ENCODE measurements at regions not wholly inside any gene's neighbourhood (a gene's known extent, or its start where the extent isn't known, plus 50 kb on each side); places are given as distances from the start of the nearest gene placed in this dataset.

DNA sequence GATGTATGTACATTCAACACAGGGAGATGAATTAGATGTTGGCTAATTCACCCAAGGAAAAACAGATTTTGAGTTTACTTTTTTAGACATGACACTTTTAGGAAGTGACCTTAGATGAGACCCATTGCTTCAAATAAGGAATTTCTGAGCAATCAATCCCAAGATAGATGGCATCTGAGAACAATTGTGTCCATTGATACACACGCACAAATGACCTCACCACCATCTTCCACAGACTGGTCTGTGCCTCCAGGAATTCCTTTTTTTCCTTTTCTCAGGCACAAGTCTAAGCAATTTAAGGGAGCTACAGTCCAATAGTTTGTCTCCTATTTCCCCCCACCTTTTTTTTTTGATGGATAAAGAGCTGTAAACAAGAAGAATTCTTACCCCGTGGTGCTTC is 265.3 kb downstream of the TBL1XR1 start:
- DNase-seq: no peak

DNA sequence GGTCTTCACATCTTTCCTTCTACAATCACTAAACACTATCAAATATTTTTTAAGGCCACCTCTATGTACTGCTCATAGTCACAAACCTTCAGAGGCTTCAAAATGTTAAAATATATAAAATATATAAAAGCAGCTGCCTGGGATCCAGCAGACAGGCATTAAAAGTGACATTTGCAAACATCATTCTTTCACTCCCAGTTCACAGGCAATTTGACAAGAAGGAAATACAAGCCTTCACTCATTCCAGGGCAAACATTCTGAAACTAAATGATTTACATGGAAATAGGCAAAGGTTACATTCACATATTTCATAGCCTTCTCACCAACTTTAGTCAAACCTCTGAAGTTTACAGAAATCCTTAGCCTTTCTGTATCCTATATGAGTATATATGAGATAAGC is 266.3 kb downstream of the TBL1XR1 start:
- DNase-seq: no peak

DNA sequence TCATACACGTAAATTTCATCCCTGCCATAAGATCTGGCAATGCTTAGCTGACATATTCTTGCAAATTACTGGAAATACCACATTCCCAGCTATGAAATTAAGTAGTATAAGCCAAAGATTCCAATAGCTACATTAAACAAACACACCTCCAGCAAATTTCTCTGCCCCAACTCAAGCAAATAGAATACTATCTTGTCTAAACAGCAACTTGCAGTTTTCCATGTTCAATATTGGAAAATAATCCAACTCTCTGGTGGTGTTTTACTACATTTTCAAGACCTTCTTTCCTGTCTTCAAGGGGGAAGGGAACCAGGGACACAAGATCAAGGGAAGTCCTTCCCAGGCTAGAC is 268.7 kb downstream of the TBL1XR1 start:
- DNase-seq: no peak

DNA sequence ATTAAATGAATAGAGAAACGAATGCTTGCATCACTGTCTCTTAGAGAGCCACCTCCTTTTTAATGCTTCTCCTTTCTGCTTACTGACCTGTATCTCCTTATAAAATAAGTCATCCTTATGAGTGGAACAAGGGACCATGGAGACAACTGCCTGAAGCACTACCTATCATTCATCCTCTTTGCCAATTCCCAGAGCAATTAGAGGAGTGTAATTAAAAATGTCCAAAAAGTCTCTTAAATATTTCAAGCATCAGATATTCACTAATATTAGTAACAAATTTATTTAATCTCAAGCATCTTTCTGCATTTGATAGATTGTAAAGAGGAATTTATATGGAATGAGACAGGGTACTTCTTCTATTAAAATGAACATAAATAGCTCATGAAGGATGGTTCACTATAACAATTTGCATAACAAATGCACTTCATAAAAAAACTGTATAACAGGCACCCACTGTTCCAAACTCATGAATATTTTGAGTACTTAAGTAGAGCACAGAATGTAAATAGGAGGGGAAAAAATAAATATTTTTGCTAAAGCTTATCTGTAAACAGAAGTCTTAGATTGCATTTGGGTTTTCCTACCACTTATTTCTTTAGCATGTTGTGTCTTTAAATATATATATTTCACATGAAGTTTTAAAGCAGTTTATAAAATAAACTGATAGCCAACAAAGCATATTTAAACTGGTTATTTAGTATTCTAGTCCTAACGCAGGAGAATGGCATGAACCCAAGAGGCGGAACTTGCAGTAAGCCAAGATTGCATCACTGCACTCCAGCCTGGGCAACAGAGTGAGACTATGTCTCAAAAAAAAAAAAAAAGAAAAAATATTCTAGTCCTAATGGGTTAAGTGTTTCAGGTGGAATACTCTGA is 269.3 kb downstream of the TBL1XR1 start:
- DNase-seq: no peak

DNA sequence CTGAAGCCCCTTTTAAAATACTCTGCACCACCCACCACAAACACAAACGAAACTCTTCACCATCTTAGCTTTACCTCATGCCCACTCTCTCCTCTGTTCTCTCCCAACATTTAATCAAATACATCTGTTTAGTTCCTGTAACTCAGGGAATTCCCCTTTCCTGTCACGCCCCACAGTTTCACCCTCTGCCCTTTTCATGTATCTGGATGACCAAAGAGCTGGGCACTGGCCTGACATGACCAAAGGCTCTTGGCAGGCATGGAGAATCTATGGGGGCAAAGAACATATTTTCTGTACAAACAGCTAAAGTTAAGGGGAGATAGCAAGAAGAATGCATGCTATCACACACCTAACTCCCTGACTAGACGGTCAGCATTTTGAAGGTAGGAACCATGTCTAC is 270.0 kb downstream of the TBL1XR1 start:
- no peak for DNase-seq

DNA sequence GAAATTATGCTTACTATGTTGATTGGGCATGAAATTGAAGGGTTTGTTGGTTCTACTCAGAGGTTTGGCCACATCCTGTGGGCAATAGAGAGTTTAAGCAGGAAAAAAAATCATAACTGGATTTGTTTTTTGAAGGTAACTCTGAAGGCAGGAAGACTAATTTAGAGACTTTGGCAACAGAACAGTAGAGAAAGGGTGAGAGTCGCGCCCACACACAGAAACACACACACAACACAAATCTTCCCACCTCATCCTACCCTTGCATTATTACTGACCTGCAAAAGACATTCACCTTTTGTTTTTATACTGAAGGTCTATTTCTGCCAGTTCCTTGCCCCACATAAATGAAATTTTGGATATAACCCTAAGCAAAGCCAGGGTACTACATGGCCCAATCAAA is 270.6 kb downstream of the TBL1XR1 start:
- DNase-seq: no peak

DNA sequence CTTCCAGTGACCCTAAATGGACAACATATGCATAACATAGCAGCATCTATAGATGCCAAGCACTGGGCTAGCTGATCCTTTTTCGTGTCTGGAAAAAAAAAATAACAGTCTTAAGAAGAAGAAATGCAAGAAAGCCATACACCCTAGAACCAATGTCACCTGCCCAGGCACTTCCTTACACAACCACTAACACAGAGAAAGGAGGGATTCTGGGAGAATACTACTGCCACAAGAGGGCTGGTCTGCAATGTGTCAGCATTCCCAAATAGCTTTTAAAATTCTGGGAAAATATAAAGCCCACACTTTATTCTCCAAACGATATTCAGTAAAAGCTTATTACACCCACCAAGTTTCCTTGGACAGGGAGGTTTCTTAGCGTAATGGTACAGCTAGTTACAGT is 271.2 kb downstream of the TBL1XR1 start:
- no peak for DNase-seq

DNA sequence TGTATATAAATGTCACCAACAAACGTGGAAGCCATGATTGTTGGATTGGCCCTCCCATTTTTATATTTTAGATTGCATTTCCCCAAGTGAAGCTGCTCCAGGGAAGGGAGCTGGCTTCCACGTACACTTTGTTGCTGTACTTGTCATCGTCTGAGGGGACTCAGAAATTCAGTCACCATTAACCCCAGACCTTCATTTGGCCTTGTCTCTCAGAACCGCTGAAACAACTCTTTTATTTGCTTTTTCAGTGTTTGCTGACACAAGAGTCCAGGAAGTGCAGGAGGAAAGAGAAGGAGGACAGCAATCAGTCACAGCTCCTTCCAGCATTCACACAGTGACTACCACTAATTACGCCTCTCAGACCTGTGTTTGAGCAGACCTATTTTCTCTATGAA is 276.5 kb downstream of the TBL1XR1 start:
- no peak for DNase-seq

DNA sequence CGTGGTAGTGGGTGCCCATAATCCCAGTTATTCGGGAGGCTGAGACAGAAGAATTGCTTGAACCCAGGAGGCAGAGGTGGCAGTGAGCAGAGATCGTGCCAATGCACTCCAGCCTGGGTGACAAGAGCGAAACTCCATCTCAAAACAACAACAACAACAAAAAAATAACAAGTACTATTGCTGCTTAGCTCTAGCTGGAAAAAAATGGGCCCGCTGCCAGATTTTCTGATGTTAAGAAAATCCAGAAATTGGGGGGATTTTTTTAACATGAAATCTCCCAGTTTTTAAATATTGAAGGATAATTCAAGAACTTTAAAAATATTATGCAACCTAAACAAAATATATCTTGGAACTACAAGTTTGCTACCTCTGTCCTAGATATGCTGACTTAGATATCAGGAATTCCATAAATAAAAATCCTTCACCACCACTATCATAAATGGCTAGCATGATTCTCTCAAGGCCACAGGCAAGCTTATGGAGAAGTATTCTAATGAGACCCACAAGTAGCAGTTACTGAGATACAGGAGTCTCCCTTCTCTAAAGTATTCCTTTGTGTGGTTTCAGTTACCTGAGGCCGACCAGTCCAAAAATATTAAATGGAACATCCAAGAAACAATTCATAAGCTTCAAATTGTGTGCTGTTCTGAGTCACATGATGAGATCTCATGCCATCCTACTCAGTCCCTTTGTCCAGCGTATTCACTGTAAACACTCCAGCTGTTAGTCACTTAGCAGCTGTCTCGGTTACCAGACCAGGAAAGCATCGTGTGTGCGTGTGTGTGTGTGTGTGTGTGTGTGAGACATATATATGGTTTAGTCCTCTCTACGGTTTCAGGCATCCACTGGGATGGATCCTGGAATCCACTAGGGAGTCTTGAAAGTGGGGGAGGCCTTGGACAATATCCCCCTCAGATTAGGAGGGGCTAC is 277.2 kb downstream of the TBL1XR1 start:
- no peak for DNase-seq

DNA sequence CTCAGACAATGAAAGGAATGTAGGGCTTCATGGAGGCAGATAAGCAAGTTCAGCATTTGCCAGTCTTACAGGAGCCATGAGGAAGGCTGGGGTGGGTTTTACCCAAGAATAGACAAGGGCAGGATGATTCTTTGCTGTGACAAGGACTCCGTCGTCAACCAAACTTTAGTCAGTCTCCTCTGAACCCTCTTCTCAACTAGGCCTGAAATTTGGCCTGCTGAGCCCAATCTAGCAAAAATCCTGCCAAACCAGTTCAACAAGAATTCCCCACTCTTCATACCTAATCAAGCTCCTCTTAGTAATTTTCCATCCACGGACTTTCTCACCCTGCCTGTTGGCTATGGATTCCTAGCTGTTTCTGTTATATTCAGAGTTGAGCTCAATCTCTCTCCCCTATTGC is 280.5 kb downstream of the TBL1XR1 start:
- no peak for DNase-seq

DNA sequence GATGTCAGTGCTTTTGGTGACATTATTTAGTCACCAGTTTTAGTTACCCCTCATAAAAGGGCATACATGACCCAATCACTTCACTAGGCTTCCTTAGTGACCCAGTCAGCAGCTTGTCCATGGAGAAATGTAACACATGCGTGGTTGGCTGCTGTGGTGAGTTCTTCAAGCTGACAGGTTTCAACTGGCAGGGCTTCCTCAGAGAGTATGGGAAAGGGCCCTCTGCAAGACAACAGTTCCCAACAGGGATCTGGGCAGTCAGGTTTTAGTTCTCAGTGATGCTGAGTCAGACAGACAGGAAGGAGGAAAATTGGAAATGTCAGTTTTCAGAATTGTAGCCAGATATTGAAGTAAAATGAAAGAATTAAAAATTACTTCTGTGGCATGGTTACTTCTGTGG is 282.5 kb downstream of the TBL1XR1 start:
- DNase-seq: no peak

DNA sequence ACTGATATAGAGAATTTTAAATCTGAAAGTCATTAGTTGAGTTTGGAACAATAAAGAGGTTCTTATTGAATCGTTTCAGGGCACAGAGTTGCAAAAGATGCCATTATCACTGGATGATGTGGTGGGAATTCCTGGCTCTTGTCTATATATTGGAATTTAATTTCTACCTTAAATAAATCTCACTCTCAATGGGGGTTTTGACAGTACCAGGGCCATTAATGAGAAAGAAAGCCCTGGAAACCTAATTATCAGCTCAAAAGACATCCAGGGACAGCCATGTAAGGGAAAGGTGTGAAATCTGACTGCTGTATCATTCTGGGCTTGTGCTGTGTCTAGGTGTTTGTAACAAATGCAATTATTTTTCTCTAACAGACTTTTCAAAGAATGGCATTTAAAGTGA is 285.7 kb downstream of the TBL1XR1 start:
- DNase-seq: no peak

DNA sequence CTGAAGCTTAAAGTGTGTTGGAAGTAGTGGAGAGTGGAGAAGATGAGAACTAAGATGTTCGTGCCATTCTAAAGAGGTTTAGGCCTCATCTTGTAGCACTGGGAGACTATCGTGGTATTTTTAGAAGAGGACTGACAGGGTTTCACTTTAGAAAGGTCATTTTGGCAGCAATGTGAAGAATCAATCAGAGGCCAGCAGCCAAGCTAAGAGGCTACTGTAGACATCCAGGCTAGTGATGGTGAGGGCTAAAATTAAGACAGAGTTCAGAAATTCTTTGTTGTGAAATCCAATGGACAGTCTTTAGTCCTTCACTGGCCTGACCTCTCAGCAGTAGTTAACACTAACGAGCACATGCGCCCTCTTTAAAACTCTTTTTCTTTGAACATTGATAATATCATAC is 288.2 kb downstream of the TBL1XR1 start:
- DNase-seq: no peak

DNA sequence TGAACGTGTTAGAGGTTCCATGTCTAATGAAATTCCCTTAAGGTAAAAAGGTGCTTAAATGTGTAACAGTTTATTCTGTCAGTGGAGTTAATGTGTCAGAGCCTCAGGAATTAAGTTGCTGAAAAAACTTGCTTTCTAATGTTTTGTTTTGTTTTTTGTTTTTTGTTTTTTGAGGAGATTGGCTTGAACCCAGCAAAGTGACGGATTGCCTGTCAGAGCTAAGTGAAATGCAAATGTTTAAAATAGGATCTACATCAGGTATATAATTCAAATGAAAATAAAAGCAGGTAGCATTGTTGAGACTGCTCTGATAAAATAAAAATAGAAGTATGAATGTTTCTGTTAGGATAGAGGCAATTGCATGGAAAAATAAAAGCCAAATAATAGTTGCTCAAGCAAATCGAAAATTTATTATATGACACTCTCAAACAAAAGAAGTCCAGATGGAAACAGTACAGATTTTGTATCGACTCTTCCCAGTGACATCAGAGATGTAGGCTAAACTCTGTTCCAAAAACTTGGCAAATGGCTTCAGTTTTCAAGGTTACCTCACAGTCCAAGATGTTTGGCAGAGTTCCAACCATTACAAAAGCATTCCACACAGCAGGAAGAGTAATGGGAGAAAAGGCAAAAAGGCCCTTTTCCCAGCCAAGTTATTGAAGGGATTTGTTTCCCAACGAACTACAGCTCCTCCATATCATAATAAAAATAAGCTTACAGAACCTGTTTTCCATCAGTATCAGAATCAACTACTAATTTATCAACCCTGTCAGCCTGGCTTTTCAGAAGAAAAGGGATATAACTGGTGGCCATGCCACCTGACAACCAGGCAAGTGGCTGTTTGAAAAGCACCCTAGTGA is 291.0 kb downstream of the TBL1XR1 start:
- no peak for DNase-seq

DNA sequence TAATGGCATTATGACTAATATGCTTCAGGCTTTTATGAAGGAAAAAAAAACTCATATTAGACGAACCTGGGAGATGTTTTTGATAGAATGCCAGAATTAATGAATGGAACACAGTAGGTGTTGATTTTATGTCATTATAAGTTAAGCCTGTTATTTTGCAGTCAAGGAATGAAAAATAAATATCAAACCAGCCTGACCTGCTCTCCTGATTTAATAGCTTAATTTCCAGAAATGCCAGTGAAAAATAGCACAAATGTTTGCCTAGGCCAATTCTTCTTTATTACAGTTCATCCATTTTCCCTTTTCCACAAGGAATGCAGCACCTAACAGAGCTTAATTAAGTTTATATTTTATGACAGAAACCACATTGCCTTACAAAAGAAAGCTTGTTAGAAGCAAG is 292.0 kb downstream of the TBL1XR1 start:
- no peak for DNase-seq

DNA sequence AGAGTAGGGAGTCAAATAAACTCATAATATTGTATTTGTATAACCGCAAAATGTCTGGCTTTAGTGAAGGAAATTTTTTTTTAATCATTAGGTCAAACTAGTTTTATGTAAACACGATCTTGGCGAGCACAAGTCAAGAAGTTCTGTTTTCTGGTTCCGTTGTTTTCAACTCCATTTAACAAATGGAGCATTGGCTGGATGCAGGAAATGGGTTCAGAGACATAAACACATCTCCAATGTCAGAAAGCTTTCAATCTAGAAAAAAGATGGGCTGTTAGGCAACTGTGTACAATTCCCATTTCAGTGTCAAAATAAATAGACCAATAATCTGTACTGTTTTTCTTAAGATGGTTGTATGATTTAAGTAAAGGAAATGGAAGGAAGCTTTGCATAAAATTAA is 292.8 kb downstream of the TBL1XR1 start:
- DNase-seq: no peak

DNA sequence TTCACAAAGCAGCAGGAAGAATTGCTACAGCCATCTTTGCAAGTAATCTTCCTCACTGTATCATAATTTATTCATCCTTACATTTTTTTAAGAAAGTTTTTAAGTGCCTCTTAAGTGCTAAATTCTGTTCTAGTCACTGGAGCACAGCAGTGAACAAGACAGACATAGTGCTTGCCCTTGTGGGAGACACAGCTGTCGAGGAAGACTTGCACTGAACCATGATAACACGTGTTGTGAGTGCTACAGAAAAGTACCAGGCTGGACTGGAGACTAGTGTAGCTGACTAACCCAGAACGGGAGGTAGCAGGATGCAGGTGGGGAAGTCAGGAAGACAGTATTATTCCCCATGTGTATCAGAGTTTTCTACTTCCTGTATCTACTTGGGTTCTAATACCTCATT is 300.6 kb downstream of the TBL1XR1 start:
- DNase-seq: no peak

DNA sequence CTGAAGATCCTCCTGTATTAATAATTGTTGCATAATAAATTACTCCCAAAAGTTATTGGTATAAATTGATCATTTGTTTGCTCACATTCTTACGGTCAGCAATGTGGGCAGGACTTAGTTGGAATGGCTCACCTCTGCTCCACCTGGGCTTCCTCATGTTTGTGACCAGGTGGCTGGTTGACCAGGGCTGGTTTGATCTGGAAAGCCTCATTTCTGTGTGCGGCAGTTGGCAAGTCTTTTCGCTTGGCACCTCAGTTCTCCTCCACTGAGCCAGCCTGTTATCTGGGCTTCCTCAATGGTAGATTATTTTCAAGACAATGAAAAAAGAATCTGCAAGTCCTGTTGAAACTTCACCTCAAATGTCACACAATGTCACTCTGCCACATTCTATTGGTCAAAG is 301.1 kb downstream of the TBL1XR1 start:
- no peak for DNase-seq

DNA sequence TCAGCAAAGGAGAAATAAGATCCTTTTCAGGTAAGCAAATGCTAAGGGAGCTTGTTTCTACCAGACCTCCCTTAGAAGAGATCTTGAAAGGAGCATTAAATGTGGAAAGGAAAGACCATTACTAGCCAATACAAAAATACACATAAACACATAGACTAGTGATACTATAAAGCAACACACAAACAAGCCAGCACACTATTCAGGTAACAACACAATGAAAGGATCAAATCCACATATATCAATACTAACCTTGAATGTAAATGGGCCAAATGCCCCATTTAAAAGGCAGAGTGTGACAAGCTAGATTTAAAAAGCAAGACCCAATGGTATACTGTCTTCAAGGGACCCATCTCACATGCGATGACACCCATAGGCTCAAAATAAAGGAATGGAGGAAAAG is 317.6 kb downstream of the TBL1XR1 start:
- no peak for DNase-seq

DNA sequence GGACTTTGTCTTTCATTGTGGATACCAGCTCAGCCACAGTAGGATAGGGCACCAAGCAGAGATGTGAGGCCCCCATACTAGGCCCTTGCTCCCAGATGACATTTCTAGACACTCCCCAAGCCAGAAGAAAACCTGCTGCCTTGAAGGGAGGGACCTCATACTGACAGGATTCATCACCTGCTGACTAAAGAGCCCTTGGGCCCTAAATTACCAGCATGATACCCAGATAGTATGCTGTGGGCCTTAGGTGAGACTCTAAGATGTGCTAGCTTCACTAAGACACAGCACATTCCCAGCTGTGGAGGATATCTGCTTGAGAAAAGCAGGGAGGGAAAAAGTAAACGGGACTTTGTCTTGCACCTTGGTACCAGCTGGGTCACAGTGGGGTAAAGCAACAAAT is 324.0 kb downstream of the TBL1XR1 start:
- no peak for DNase-seq

DNA sequence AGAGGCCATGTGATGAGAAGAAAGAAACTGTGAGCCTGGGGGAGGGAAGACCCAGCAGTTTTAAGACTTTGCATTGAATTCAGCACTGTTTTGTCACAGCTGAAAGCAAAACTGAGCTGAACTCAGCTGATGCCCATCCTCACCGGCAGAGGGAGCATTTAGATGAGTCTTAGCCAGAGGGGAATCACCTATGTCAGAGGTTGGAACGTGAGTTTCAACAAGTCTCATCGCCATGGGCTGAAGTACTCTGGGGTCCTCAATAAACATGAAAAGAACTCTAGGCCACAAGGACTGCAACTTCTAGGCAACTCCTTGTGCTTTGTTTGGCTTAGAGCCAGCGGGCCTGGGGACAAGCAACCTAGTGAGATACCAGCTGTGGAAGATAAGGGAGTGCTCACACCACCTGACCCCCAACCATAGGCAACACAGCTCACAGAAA is 324.5 kb downstream of the TBL1XR1 start:
- no peak for DNase-seq

DNA sequence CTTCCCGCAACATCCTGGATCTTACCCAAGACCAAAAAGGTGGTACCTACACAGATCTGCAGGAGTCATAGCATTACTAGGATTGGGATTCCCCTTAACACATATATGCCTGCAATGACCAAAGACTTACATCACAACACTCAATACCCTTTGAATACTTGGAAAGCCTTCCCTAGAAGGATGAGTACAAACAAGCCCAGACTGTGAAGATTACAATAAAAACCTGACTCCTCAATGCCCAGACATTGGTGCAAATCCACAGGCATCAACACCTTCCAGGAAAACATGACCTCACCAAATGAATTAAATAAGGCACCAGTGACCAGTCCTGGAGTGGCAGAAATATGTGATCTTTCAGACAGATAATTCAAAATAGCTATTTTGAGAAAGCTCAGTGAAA is 326.8 kb downstream of the TBL1XR1 start:
- DNase-seq: no peak

Data from GF-D8 (cell line).